NCI-H2196 treated with DMSO at 0.1 percent for 48 hours (cell line): ENCODE measurements at regions not wholly inside any gene's neighbourhood (a gene's known extent, or its start where the extent isn't known, plus 50 kb on each side); places are given as distances from the start of the nearest gene placed in this dataset.
"Not testable (repeated sequence)": the region's sequence is repeated elsewhere in the genome, so short reads cannot be mapped to it uniquely, and the experiment has no call there.

Experiments used
- DNase-seq: peaks from one replicate; lab custom pipeline; 2025; ENCODE audit not compliant: unreplicated experiment; lab: John Stamatoyannopoulos, UW

- DNase-seq, result no peak
These were observed 614.3 kb upstream of the MIS18BP1 start for GRCh38 chr14:45867046-45867894.

- DNase-seq, result no peak
These were observed 585.6 kb upstream of the MIS18BP1 start for GRCh38 chr14:45838597-45838996.

GRCh38 chr14:45819107-45819506, 566.1 kb upstream of the MIS18BP1 start:
- DNase-seq, result no peak

DNA sequence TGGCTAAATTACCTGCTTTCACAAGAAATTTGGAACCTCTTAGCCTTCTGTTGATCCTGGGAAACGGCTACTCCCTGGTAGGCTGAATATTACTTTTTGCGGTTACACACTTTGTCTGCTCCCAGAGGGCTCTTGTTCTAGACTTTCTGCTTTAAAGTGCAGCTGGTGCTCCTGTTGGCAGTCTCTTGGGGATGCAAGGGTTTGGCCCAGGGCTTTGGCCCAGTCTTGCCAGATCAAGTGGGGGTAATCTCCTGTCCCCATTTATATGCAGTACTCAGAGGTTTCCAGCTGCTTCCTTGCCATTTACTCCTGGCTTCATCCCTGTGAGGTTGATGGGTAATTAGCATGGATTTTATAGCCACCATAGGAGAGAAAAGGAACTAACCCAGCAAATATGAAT, 558.2 kb upstream of the MIS18BP1 start:
- DNase-seq, result no peak

GRCh38 chr14:45810152-45810872, 557.3 kb upstream of the MIS18BP1 start:
- DNase-seq, result no peak

DNA sequence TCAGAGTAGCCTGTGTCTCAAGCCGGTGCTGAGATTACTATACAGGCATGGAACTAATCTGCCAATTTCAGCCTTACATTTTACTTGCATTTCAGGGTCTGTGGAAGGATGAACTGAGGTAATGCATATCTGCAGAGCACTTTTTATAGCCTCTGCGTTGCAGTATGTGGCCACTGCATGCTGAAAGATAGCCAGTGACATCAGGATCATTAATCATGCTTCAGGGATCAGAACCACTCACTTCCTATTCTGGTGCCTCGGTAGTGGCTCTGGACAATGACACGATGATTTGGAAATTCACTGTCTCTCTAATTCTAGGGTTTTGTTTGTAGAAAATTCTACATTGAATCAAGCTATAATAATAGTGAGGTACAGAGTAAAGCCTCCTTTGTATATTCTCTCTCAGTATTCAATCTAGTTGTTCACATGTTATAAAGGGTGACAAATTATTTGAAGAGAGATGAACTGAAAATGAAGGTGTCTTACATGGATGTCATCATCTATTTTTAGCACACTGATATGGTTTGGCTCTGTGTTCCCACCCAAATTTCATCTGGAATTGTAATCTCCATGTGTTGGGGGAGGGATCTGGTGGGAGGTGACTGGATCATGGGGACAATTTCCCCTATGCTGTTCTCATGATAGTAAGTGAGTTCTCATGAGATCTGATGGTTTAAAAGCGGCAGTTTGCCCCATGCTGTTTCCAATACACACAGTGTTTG, 554.3 kb upstream of the MIS18BP1 start:
- DNase-seq, result no peak

DNA sequence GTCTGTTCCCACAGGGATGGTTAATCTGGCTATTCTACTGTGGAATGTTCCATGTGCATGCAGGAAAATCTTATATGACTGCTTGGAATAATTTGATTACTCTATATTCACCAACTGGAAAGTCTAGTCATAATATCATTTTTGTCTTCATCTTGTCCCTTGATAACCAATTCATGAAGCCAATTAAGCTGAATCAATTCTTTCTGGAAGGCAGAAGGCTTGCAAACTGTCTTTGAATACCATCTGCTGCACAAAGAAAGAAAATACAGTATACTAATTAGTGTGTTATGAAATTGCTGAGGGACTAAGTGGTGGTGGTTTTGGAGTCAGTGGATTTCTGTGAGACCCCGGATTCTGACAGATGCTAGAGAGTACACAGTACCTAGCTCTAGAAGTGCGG, 546.5 kb upstream of the MIS18BP1 start:
- no peak for DNase-seq

DNA sequence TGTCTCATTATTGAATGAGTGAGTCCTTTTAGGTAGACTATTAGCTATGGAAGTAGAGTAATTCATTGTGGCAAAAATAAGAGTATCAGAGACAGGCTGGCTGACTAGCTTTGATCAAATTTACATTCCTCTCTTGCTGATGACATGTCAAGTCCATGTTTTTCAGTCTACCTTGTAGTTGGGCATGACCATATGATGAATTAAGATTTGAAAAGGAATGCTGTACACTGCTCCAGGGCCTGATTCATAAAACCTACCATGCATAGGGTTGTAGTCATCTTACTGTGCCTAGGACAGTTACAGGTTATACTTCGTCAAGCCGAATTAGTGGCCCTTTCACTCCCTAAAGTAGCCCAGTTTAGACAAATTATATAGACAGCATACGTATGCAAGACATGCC, 545.7 kb upstream of the MIS18BP1 start:
- DNase-seq, result no peak

GRCh38 chr14:45796006-45796405, 543.0 kb upstream of the MIS18BP1 start:
- not testable (repeated sequence) for DNase-seq

- no peak for DNase-seq
These were observed 540.1 kb upstream of the MIS18BP1 start for GRCh38 chr14:45793081-45793480.

- no peak for DNase-seq
These were observed 537.3 kb upstream of the MIS18BP1 start for GRCh38 chr14:45790293-45790692.

- DNase-seq, result no peak
These were observed 534.2 kb upstream of the MIS18BP1 start for GRCh38 chr14:45787167-45787566.

- no peak for DNase-seq
These were observed 533.3 kb upstream of the MIS18BP1 start for GRCh38 chr14:45786266-45786665.

GRCh38 chr14:45785240-45785639, 532.2 kb upstream of the MIS18BP1 start:
- DNase-seq, result no peak

DNA sequence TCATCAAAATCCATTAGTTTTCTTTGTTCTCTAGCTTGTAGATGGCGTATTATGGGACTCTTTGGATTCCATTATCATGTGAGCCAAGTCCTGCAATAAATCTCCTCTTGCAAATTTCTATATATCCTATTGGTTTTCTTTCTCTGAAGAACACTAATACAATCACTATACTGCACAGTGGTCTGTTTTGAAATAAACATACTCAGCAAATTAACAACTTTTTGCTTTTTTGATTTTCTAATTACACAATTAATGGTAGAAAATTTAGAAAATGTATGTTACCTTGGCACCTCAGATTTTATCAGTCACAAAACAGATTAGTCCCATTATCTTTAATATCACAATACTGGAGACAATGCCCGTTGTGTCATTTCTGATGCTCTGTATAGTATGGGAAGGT, 513.2 kb upstream of the MIS18BP1 start:
- no peak for DNase-seq

DNA sequence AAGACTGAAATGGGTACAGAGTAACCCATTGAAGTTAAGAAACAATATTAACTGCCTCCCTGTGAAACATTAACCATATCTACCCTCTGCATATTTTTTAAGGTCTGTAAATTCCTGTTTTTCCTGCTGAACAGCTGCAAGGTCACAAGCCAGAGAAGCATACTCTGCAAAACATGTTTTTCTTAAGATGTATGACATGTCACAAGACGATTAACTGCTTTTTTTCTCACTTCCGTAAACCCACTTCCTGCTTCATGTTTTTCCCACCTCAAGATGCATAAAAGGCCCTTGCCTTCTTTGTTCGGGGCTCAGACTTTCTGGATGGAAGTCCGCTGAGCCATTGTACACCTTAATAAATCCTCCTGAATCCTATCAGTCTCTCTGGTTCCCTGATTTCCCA, 504.7 kb upstream of the MIS18BP1 start:
- DNase-seq, result no peak

GRCh38 chr14:45756412-45756811, 503.4 kb upstream of the MIS18BP1 start:
- not testable (repeated sequence) for DNase-seq

DNA sequence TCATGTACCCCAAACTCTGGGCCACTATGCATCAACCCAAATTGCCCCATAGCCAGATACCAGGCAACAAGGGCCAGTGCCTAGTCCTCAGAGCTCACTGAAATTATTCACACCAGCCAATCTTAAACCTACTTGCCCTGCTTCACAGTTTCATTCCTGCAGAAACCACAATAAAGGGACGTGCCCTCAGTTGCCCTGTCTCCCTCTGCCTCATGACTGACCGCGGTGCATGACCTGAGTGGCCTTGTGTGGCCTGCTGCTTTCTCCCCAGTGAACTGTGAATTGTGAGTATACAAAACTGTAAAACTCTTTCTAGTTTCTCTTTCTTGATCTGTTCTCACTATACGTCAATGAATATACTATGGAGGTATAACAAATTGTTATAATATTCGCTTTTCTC, 490.9 kb upstream of the MIS18BP1 start:
- DNase-seq, result no peak

- no peak for DNase-seq
These were observed 489.2 kb upstream of the MIS18BP1 start for GRCh38 chr14:45742187-45742586.

GRCh38 chr14:45728434-45729225, 475.6 kb upstream of the MIS18BP1 start:
- DNase-seq, result no peak

GRCh38 chr14:45727133-45727532, 474.1 kb upstream of the MIS18BP1 start:
- DNase-seq, result no peak
